Effector CD8-positive, alpha-beta T cell (primary cell): ENCODE measurements at regions not wholly inside any gene's neighbourhood (a gene's known extent, or its start where the extent isn't known, plus 50 kb on each side); places are given as distances from the start of the nearest gene placed in this dataset.

ENCODE experiments used
- DNase-seq: peaks from one replicate; lab custom pipeline; 2025; lab: John Stamatoyannopoulos, UW

DNA sequence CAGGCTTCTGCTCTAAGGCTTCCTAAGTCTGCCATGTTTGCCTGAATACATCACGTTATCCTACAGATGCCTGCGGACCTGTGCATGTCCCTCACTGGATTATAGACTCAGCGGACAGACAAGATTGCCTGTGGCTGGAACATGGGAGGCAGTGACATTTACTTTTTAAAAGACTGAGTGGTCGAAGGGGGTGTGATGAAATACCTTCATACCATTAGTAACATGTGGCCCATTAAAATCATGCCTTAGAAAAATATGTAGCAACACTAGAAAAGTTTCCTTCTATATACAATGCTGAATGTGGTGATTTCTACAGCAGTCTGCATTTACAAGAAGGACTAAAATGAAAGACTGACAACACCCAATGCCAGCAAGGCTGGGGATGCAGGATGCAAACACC is 154.4 kb downstream of the ASB1 start:
- DNase-seq = no peak

DNA sequence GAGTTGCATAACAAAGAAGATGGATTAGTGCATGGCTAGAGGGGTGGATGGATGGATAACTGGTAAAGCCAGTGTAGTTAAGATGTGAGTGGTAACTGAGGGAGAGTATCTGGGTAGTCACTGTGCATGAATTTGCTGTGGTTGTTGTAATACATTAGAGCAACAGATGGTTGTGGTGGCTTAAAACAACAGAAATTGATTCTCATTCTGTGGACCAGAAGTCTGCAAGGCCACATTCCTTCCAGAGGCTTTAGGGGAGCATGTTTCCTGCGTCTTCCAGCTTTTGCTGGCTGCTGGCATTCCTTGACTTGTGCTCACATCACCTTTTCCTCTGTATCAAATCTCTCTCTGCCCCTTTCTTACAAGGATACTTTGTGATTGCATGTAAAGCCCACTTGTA is 155.4 kb downstream of the ASB1 start:
- no peak for DNase-seq

DNA sequence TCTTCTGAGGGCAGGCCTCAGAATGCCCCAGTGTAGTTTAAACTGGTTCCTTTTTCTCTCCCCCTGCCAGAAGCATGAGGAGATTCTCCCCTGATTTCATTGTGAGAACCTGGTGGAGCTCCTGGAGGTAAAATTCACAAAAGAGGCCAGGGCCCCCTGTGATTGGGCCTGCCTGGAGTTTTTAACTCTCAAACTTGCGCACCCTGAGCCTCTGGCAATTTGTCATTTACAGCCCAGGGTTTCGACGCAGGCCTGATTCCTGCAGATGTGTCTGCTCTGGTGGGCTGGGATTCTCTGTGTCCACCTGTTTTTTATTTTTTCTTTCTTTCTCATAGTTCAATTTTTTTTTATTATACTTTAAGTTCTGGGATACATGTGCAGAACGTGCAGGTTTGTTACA is 157.9 kb downstream of the ASB1 start:
- DNase-seq = no peak

DNA sequence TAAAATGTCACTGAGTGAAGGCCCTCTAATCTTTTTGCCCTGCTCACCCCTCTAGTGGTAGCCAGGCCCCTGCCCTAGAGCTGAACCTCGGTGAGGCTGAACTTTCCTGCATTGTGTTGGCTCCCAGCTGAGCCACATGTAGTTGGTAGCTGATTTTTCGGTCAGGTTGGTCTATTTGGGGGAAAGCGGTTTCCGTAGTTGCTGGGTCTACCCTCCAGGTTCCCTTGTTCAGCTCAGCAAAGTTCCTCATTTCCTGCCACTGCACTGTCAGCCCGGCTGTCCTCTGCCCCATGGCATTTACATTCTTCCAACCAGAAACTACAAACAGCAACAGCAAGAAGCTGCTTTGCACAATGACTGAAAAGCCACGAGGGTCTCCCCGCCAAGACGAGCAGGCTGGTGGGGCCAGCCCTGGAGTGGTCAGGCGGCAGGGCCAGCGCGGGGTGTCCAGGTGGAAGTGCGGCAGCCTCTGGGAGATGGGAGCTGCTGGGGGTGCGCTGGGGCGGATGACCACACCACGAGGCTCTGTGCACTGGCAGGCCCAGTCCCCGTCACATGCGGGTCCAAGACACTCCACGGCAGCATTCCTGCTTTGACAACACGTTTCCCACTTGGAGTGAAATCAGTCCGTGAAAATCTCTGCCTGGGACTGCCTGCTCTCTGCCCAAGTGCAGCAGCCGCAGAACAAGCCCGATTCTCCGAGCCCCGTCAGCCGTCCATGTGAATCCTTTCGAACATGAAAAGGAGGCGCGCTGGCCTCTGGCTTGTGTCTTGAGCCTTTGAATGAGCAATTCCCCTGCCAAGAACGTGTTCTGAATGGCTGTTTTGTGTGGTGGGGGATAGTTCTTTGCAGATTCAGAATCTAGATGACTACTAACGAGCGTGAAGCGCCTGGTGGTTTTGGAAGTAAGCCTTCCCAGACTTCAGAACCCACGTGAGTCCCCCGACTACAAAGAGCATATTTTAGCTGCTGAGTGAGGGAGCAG is 159.4 kb downstream of the ASB1 start:
- no peak for DNase-seq

DNA sequence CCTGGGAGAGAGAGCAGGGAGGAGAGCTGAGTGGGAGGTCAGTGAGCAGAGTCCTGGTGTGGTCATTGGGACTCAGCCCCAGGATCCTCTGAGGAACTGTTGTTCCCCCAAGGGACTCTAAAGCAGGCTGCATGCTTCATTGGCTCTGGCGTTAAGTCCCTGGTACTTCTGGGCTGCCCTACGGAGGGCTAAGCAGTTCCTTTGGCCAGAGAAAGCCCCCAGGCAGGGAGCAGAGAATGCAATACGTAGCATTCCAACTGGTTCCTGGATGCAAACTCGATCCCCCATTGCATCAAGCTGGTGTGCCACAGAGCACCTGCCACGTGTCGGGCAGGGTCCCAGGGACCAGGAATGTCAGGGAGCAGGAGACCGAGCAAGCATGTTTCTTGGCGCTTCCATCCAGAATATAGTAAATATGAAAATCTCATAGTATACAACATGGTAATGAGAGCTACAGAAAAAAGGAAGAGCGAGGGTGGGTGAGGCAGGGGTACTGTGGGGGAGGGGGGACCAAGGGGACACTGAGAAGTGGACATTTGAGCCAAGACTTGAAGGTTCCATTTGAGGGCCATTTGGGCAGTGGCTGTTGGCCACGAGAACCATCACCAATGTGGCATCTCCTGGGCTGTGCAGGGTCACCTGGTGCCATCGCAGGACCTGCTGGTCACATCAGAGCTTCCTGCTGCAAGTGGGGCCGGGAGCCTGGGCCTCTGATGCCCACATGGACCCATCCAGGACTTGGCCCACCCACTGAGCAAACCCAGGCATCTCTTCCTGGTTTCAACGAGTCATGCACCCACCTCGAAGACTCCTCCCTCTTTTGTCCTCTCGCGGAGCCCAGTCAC is 160.4 kb downstream of the ASB1 start:
- DNase-seq = no peak

DNA sequence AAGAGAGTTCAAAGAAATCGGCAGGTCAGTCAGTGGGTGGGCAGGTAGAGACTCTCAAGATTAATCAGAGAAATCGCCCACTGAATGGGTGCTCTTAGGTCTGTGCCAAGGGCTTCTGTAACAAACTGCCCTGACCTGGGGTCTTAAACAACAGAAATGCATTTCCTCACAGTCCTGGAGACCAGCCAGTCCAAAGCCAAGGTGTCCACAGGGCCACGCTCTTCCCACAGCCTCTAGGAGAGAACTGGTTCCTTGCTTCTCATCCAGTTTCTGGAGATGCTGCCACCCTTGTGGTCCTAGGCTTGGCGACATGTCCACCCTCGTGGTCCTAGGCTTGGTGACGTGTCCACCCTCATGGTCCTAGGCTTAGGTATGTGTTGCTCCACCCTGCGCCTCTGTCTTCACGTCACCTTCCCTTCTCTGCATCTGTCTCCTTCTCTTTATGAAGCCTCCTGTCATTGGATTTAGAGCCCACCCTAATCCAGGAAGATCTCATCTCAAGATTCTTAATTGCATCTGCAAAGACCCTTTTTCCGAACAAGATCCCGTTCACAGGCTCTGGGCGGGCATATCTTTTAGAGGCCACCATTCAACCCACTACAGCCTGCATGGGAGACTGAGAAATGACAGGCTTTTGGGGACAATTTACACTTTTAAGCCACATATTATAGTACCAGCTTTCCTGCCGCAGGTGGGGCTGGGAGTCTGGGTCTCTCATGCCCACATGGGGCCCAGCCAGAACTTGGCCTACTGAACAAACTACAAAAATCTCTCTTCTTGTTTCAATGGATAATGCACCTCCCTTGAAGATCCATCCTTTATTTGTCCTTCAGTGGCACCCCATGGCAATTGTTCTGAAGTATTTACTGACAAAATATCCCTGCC is 161.3 kb downstream of the ASB1 start:
- DNase-seq = no peak

DNA sequence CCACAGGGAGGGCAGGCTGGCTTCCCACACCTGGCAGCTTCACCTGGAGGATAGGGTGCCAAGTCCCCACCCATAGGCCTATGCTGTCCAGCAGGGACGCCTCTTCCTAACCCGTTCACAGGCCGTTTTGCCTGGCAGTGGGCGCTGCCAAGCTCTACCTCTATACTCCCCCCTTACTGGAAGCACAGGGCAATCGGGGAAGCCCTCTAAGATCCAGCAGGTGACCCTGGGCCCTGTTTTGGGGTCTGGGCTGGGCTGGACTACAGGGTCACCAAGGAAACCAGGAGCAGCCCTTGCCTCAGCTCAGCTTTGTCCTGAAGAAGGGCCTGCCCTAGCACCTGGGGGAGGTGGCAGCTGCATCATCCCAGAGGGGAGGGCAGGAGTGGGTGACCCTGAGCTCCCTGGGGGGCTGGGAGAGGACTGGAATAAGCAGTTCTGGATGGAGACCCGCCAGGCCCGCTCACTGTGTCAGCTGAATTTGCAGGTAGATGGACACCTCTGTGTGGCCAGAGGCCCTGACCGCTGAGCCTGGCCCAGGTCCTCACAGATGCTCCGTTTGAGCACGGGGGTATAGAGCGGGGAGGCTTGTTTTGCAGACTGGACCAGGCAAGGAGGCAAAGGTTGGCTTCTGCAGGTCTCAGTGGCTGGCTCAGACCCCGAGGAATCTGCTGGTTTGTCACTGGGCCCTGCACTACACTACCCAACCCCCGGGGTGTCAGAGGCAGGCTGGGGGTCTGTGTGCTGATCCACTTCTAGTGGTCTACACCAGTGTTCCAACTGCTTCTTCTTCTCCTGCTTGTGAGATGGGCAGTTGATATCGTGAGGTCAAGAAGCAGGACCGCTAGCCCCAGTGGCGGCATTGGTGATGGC is 163.1 kb downstream of the ASB1 start:
- DNase-seq = no peak

DNA sequence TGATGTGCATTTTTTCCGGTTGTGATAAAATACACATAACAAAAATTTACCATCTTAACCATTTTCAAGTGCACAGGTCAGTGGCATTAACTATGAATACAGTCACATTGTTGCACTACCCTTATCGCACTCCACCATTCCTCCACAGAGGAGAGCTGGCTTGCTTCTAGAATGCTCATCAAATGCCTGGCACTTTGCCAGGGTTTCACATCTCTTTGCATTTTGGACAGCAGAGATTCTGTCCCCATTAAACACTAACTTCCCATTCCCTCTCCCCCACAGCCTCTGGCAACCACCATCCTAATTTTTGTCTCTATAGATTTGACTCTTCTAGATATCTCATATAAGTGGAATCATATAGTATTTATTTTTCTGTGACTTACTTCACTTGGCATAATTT is 165.0 kb downstream of the ASB1 start:
- DNase-seq = no peak

DNA sequence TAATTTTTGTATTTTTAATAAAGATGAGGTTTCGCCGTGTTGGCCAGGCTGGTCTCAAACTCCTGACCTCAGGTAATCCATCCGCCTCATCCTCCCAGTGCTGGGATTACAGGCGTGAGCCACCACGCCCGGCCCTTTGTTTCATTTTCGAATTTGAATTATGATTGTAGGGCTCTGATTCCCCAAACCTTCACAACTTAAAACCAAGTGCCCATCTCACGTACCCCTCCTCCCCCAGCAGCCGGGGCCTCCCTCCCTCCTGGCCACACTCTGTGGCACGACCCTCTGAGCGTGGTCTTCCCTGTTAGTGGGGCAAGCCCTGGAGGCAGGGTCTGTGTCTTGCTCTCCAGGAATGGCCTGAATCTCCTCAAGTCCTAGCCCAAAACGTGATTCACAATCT is 166.5 kb downstream of the ASB1 start:
- DNase-seq = no peak

DNA sequence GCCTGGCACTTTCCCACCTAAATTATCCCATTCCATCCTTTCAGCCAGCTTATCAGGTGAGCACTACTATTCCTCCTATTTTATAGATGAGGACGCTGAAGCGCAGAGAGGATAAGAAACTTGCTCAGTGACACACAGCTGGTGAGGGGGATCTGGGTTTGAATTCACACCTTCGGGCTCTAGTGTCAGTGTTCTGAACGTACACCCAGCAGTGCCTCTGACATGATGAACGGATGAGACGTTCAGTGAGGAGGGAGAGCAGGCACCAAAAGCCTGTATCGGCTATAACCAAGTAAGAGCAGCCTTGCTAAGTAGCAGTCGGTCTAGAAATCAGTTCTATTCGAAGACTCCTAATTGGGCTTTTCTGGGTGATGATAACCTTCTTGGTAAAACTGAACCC is 167.0 kb downstream of the ASB1 start:
- DNase-seq = no peak

DNA sequence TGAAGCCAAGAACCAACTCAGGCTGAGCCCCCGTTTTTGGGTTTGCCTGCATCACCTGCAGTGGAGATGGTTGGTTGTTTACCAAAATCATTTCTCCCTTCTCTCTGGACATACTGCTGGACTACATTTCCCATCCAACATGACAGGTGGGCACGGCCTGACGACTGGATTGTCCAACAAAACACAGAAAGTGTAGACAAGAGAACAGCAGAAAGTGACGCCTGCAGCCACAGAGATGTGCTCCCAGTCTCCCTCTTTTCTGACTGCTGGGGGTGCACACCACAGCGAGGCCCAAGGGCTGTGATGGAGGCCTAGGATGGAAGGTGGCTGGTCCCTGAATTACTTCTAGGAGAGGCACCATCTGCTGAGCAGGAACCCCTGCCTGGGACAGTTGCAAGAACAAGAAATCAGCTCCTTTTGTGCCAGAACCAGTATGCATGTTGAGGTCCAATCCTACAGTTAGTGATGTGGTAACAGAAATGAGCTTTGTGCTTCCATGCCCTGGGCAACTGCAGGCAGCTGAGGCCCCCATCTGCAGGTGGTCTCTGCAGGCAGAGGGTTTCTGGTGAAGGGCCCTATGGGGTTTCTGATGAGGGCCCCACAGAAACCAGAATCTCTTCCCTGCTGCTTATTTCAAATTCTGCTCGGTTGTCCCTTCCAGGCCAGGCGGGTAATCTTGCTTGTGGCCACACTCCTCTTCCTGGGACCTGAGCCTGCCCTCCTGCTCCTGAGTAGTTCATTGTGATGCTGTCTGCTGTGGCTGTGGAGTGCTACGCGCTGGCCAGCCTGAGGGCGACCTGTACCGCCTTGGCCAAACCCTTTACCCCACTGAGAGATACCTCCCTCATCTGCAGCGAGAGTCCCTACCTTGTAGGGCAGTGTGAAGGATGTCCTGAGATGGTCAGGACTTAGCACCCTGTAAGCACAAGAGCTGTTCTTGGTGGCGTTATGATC is 168.3 kb downstream of the ASB1 start:
- DNase-seq = no peak

DNA sequence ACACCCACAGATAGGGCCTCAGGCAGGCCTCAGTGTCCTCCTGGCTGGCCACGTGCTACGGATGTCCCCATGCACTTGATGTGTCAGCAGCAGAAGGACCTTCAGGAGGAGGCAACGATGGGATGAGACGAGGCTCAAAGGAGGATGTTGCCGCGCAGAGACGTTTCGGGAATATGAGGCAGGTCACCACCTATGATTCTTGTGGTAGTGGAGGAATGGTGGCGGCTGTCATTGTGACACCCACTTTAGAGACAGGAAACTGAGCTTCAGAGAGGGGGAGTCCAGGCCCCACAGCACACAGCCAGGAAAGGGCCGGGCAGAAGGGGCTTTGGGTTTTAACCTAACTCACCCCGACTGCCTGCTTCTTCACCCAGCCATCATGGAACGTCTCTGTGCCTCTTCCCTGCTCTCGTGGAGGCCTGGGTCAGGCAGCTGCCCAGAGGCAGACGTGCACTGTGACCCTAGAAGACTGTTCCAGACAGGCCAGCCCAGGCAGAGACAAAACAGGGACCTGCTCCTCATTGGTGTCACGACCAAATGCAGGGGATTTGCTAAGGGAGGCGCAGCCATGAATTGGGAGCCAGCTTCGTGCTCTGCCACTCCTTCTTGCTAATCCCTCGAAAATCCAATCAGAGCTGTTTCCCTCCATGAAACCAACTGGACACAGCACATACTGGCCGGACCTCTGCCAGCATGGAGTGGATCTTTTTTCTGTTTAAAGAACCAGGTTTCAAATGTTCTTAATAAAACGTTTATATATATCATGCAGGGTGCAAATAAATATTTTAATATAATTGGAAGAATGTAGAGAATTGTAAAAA is 169.2 kb downstream of the ASB1 start:
- DNase-seq = no peak

DNA sequence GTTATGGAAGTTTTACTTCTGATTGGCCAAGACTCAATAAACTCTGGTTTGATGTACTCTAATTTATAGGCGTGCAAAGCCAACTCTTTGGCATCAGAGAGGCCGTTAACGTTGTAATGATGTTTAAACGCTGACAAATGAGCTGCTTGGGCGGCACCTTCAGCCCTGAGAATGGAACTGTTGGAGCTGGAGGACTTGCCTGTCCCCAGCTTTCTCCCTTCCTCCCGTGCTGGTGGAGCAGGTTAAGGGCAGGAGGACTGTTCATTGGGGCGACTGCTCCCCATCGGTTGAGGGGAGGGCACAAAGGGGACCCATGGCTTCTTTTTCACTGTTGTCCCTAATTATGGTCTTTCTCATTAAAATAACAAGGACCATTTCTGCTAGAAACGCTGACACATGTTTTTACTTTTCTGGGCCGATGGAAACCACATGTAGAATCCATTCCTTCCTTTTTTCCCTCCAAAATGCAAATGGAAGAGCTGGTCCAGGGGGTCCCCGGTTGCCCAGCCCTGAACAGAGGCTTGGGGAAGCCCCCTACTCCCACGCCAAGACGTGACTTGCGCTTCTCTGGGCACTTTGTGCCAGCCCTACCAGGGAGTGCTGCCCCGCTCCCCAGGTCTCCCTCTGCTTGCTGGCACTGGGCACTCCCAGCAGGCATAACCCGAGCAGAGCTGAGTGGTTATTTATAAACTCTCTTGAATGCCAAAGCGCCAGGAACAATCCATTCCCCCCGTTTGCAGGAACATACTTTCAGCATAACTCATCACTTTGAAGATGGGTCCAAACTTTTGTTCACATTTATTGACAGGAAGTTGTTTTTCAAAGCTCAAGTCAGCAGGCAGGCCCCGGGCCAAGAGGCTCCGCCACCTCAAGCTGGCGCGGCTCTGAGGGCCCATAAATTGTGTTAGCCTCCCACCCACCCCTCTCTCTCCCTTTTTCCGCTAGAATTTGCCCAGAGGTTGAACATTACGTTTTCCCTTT is 170.1 kb downstream of the ASB1 start:
- no peak for DNase-seq

DNA sequence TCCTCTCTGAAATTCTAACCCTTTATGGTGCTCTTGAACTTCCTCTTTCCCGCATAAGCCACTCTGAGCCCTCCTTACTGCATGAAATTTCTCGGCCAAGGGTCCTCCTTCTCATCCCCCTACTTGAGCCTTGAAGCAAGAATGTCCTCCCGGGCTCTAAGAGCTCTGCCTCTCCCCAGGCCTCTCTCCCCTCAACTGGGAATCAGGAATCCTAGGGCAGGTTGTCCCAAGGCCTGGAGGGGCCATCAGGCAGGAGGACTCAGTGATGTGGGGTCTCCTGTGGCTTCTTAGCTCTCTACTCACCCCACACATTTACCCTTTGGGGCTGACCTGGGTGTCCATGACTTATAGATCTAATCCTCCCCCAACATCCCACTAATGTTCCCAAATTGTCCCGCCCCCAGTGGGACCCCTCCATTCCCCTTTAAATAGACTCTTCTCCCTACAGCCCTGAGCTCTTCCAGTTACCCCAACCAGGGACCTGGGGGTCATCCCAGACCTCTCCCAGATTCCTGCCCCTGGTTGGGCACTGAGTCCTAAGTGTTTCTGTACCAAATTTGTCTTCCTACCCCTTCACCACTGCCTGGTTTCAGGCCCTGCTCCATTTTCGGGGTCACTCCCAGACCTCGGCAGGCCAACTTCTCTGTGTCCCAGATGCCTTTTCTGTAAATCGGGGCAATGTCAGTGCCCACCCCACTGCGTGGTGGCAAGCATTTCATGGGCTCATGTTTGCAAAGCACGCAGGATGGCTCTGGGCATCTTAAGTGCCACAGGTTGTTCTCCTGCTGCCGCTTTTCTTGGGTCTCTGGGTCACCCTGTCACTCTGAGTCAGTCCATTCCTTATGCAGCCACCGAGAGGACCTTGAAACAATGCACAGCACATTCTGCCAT is 171.2 kb downstream of the ASB1 start:
- no peak for DNase-seq

DNA sequence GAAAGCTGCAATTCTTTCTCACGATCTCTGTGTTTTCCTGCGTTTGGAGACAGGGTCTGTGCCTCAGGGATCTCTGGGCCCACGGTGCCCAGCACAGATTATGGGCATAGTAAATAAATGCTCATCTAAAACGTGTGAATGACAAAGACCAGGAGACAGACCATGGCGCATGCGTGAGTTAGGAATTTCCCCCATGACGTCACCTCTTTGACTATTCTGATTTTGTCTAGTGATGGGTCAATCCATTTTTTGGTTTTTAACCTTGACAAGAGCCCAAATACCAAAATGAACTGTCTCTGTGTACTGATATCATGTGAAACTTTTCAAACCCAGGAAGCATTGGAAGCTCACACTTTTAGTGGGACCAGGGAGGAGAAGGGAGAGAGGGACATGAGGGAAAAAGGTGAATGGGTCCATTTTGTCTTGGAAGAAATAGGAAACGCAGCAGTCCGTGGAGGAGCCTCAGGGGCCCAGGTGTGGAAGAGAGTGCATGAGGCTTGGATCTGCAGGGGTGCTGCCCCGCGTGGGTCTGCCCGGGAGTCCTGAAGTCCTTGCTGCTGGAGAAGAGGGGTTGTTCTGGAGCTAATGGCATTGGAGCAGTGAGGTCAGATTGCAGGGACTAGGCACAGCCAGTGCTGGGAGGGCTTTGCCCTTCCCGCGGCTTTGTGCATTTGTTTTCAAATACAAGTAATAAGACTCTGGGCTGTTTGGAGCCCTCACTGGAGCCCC is 172.2 kb downstream of the ASB1 start:
- no peak for DNase-seq
